GM21825 (cell line): ENCODE measurements at regions not wholly inside any gene's neighbourhood (a gene's known extent, or its start where the extent isn't known, plus 50 kb on each side); places are given as distances from the start of the nearest gene placed in this dataset.

ENCODE experiments used
- ATAC-seq: cut with Tn5 transposase; IDR thresholded peaks from one replicate; pipeline ENCODE4 v1.9.1; 2021; ENCODE audit warnings: mild to moderate bottlenecking, moderate library complexity; ENCODE audit not compliant: unreplicated experiment

DNA sequence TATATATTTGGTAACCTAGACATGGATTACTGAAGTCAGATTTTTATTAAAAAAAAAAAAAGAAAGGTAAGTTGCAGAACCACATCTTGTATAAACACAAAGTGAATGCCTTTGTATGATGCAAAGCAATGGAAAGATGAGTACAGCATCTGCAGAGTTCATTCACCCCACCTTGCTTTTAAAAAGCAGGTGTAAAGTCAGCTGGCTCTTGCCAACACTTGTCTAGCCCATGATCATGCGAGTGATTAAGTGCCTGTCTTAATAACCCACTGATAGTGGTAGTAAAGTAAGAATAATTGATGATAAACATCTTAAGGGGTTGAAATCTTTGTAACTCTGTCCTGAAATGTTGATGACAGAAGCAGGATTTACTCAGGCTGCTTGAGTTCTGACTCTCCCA is 710.4 kb downstream of the EFNB2 start:
- ATAC-seq = no peak

DNA sequence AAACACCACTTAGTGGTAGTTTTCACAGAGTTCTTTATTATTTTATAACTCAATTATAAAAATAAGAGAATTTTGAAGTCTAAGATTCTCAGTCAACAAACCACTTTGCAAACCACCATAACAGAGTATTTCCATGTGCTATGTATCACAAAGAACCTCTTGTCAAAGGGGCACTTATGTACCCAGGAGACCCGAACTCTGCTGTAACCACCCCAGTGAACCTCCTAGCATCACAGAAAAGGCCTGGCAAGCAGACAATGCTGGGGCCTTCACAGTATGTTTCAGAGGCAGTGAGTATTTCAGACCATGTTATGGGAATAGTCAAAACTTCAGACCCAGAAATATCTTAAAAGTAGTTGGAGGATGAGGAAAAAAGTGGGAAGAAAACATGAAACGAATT is 714.1 kb downstream of the EFNB2 start:
- ATAC-seq = no peak

DNA sequence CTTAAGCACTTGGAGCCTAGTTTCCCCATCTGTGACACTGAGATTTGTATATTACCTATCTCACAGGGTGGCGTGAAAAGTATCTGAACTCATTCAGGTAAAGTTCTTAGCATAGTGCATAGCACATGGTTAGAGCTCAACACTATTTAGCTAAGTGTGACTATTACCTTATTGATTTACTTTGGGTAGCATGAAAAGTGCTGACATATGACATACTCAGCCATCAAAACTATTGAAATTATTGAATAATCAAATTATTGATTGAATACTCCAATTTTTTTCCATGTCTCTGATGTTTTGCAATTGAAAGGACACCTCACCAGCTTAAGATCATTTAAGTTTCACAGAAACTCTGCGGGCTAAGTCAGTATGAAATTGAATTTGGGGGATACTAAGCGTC is 715.0 kb downstream of the EFNB2 start:
- ATAC-seq = no peak

DNA sequence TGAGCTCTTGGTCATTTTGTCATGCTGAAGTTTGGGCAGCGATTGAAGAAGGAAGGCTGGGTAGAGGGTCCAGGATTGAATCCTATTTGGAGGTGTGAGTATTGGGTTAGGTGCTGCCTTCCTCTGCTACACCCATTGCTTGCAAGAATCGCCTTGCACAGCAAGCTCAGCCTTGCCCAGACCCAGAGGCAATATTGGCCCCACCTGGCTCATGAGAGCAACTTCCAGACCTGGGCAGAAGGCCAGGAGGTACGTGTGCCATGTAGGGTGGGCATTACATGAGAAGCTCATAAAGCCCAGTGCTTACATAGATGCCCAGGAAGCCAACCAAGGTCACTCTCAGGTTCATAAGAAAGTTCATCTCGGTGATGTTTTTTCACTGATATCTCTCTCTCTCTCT is 718.0 kb downstream of the EFNB2 start:
- no peak for ATAC-seq

DNA sequence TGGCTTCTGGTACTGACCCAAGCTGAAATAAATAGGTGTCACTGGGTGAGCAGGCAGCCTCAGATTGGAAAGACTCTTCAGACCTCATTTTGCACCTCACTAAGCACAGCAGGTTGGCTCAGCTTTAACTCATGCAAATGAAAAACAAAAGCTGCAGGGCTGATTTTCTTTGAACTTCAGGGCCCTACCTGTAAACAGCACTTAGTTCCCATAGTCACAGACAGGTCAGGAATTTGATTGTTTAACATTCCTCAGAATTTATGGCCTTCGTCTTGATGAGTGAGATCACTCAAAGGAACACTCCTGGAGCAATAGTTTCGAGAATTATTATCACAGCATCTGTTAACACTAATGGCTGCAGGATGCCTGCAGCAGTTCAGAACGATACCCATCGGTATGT is 718.5 kb downstream of the EFNB2 start:
- no peak for ATAC-seq

DNA sequence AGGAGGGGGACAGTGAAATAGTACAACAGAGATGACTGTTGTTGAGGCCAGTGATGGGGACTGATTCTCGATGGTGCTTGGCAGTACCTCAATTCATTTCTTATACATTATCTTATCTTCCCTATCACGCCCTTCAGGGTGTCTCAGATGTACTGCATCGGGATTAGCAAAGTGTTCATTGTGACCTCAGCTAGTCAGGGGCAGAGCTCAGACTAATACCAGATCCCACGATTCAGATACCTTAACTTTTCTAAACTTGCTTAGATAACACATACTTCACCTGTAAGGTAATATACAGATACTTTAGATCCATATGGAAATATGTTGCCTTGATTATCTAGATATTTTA is 720.6 kb downstream of the EFNB2 start:
- ATAC-seq = no peak

DNA sequence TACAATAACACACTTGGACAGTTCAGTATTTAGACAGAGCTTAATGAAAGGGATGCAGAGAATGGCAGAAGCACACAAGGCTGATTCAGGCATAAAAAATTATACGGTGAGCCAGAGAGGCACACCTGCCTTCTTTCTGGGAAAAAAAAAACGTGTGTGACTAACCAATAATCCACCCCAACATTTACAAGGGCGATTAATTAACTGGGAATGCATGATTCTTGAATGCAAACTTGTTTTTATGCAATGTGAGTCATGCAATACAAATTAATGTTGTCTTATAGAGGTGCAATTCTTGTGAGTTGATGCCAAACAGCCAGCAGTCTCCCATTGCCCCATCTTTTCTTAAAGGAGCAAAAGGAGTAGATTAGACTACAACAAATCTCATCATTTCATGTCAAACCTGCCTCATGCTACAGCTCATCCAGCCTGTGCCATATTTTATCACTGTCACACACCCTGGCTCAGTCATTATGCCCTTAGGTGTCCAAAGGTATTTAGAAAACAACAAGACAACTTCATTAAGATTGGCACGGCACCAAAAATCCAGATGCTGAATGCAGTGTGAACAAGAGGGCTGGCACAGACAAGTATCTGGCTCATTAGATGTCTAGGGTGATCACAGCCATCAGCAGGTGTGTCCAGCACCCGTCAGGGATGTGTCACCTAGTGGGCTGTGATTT is 721.1 kb downstream of the EFNB2 start:
- ATAC-seq = no peak

DNA sequence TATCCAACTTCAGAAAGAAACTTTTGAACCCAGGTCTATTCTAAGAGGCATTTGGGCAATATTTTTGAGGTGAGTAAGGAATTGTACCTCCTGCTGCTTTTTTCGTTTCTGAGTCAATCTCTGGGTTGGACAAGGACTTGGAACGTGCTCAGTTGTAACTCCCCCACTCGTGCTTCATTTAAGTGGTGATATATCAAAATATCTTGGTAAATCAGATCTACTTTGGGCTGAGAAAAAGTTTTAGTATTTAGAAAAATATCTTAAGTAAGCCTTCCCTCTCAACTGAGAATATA is 728.9 kb downstream of the EFNB2 start:
- ATAC-seq = no peak

DNA sequence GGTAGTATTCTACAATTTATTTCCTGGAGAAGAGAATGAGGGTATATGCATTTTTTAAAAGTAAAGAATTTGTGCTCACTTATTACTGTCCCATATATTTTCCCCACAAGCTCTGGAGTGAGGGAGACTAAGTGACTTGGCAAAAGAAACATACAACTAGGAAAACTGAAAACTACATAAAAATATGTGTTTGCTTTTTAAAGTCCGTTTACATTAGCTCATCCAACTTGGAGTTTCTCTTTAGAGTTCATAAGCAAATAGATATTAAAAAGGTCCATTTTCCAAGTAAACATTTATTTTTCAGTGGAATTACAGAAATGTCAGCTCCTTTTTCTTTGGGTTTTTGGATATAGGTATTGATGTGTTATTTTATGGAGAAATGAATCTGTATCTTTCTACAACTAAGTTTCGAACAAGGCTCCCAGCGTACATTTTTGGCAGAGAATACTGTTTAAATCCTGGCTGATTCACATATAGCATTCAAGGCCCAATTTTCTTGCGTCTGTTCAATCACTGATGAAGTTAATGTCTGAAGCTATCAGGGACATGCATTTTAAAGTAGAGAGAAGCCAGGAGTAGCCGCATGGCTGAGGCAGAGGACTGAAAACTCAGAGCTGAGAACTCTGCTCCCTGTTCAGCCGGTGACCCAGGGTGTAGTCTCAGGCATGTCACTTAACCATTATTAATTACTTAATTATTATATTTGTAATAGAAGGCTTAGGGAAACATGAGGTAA is 729.4 kb downstream of the EFNB2 start:
- no peak for ATAC-seq

DNA sequence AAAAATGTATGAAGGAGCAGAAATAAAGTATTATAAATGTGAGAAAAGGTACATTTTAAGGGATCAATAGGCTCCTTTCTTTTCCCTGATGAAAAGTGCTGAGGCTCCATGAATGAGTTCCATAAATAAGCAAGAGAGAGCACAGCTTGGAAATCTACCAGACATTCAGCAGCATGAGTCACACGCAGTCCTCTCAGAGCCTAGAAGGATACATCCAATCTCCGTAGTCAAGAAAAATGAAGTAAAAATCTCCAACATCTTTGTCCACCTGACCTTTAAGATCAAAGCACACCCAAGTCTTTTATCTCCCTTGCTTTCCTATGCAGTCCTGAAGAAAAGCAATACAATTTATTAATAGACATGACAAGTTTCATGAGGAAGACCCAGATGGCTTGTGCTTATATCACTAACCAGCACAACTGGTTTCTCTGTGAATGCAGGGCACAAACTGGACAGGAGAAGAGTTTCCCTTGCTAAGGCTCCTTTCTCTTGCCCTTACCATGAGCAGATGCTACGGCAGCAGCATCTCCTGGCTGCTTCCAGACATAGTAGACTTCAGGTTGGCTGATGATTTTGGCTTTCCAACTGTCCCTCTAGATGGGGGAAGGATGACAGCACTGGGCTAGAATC is 730.8 kb downstream of the EFNB2 start:
- no peak for ATAC-seq

DNA sequence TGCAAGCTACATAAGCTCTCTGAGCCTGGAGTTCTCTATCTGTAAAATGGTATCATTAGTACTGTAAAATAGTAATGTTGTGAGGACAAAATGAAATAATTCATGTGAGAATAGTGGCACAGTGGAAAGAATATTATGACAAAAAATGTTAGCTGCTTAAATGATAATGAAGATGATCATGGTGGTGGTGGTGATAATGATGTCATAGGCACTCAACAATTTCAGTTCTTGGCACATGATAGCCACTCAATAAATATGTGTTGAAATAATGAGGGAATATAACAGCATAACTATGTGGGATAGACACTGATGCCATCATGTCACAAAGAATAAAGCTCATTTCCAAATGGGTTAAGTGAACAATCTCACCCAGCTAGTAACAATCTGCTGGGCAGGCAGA is 736.3 kb downstream of the EFNB2 start:
- ATAC-seq = no peak

DNA sequence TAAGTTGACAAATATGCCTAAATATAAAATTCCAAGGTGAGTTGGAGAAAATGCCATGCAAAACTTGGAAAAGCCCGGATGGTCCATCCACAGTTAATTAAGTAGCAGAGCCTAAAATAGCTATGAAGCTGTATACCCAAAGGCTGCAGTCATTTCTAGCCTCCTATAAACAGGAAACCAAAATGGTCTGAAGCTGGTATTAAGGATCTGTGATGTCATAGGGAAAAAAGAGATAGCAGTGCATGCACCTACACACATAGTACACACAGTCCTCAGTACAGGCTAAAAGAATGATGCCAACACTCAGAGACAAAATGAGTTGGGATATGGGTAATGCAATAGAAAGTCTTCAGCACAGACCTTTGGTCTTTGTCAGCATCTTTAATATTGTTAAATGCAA is 736.9 kb downstream of the EFNB2 start:
- ATAC-seq = no peak

DNA sequence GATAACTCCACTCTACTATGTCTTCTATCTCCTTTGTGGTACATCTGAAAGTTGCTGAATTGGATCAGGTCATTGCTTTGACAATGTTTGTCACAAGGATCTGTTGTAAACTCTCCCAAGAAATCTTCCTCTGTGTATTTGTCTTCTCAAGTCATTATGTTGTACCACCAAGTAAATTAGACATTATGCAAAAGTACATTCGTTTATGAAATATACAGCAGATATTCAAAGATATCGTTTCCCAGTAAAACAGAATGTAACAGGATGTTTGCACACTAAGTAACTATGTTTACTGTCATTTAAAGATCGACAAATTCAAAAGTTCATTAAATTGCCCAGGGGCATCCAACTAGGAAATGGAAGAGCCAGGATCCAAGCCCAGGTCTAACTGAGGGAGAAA is 739.4 kb downstream of the EFNB2 start:
- ATAC-seq = no peak

DNA sequence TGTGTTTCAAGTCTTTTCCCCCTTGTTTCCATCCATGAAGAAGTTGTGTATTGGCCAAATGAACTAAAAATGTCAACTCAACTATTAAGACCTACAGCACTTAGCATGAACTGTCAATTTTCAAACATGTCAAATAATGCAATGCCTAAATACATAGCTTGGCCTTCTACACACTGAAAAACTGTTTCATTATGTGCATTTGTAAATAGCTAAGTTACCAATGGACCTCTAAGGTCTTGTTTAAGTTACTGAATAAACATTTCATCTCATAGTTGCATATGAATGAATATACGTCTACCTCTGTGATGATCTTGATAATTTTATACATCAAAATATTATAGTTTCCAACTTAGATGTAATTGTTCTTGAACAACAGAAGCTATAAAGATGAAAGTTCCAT is 744.5 kb downstream of the EFNB2 start:
- no peak for ATAC-seq

DNA sequence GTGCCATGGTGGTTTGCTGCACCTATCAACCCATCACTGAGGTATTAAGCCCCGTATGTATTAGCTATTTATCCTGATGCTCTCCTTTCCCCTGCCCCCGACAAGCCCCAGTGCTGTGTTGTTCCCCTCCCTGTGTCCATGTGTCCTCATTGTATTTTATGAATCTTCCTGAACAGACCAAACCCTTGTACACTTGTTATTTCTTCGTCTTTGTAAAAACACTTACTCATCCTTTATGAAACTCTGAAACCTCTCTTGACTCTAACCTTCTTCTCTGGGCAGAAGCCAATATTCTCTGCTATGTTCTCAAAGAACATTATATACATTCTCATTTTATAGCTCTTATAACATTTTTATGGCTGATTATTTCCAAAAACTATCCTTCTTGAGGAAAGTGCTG is 746.9 kb downstream of the EFNB2 start:
- ATAC-seq = no peak

DNA sequence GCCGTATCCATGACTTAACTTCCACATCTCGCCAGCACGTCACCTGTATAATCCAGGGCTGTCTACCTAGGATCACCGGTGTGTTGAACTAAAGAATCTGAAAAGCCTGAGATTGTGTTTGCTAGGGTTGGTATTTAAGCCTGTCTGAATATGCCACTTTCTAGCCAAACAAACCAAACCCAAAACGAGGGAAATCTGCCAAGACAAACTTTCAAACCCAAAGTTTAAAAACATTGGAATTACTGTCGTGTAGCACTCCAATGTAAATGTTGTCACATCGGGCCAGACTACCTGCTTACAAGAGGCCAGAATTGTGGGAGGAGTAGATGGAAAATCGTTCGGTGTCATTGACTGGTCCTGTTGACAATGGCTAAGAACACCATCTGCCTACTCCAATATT is 747.8 kb downstream of the EFNB2 start:
- ATAC-seq = no peak

DNA sequence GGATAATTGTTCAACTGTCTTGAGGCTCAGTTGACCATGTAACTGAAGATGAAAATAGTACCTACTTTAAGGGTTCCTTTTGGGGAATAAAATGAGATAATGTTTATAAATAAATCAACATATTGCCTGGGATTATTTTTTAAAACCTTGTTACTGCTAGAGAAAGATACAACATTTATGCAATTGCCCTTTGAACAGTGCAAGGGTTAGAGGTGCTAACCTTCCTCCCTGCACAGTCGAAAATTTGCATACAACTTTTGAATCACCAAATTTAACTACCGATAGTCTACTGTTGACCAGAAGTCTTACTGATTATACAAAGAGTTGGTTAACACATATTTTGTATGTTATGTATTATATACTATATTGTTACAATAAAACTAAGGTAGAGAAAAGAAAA is 750.0 kb downstream of the EFNB2 start:
- ATAC-seq = no peak

DNA sequence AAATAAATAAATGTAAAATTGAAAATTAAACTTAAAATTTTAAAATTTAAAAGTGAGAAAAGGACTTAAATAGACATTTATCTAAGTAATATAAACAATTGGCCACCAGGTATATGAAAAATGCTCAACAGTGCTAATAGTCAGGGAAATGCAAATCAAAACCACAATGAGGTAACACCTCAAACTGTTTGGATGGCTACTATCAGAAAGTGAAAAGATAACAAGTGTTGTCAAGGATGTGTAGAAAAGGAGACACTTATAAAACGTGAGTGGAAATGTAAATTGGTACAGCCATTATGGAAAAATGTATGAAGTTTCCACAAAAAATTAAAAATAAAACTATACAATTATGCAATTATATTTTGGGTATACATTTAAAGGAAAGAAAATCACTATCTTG is 752.2 kb downstream of the EFNB2 start:
- ATAC-seq = no peak

DNA sequence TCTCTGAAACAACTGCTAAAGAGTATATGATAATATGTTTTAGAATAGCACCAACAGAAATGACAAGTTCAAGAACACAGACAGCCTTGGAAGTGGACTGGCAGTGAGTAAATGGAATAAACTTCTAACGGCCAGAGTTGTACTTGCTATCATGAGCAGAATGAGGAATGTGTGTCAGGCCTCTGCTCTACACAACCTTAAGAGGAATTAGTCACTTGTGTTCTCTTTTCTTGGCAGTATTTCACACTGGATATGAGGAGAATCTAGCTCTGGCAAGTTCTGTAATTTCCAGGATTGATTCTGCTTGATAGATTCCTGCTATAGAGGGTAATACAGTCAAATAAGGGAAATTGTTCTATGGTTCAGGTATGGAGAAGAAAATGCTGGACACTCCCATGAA is 757.3 kb downstream of the EFNB2 start:
- no peak for ATAC-seq

DNA sequence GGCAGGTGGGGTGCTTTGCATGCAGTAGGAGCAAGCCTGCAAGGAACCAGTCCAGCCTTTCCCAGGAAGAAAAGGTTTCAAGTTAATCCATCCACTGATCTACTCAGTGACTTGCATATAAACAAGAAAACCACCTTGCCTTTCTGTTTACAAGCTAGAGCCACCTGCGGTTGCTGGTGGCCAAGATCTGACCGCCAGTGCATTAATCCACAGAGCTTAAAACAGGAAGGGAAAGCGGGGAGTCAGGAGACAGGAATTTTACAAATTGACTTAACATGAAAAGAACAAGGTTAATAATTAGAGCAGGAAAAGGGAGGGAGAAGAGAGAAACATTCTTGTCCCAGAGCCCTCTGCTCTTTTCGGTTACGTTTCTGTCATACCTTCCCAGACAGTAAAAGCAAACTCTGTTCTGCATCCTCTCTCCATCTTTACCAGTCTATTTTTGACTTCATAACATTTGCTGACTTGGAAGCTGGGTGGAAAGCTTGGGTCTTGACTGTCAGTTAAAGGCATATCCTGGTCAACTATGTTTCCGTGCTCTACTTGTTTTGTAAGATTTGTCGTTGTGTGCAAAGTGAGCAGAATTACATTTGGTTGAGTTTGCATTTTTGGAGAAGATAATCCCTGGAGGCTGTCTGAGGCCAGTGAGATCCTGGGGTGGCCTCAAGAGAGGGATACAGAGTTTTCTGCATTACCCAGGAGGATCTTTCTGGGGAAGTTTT is 760.6 kb downstream of the EFNB2 start:
- ATAC-seq = no peak

DNA sequence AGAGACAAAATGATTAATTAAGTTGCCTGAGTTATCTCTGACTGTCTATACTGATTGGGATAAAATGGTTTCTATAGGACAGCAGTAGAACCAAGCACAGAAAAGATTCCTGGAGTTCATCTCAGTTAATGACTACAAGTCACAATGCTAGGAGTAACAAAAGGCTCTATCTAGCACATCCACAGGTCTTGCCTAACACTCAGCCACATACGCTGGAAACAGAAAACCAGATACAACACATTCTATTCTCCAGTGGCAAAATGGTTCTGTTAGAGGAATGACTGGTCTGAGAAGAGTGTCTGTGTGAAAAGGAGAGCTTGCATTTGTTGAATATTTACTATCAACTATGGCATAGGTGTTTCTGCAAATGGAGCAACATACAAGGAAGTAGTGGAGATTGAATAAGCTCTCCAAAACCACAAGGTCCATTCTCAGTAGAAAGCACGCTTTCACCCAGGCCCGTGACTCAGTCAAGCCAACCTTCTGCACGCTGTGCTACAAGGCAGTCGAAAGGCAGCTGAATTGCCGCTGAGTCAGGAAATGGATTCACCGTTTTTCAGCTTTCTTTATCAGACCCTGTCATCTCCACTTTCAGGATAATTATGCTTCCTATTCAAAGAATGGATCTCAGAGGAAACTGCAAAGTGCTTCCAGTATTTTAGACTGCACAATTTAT is 761.5 kb downstream of the EFNB2 start:
- ATAC-seq = no peak

DNA sequence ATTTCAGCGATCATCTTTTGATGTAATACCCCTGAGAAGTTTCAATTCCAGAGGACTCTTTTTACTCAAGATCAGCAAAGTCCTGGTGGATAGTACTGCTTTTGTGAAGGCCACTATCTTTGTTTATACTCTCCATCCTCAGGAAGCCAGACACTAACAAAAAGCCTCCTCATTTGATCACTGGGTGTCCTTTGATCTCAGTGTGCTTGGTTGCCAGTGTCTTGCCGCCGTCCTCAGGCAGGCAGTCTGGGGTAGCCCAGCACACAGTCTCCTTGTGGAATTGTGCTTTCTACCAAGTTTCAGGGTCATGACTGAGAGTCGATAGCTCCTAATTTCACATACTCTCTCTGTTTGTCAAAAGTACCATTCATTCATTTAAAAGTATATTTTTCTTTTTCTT is 762.2 kb downstream of the EFNB2 start:
- no peak for ATAC-seq
